Fibroblast of lung (primary cell): ENCODE measurements at regions not wholly inside any gene's neighbourhood (a gene's known extent, or its start where the extent isn't known, plus 50 kb on each side); places are given as distances from the start of the nearest gene placed in this dataset.

Experiments used
- DNase-seq, 2 donors: peaks; one replicate each; pipeline versions ENCODE4 v3.0.0 to v3.0.0-alpha.2; 2010; ENCODE audit warnings: low read depth in 2 of 2
- H2AFZ ChIP-seq: 2 replicates; pipeline ENCODE4 v1.5.1; 2012; ENCODE audit warnings: low read length, control low read depth, inconsistent platforms
- H3K27ac ChIP-seq: 2 replicates; pipeline ENCODE4 v1.5.1; 2011; ENCODE audit warnings: low read length, control low read depth; ENCODE audit not compliant: insufficient read depth
- H3K27me3 ChIP-seq: 2 replicates; pipeline ENCODE4 v1.5.1; 2011; ENCODE audit warnings: mild to moderate bottlenecking, low read length; ENCODE audit not compliant: control insufficient read depth, insufficient read depth
- H3K36me3 ChIP-seq: 2 replicates; pipeline ENCODE4 v1.5.1; 2011; ENCODE audit warnings: low read length; ENCODE audit not compliant: control insufficient read depth, insufficient read depth
- H3K4me1 ChIP-seq: 2 replicates; pipeline ENCODE4 v1.5.1; 2011; ENCODE audit warnings: low read length; ENCODE audit not compliant: control insufficient read depth, insufficient read depth; ENCODE audit errors: extremely low read depth
- H3K4me2 ChIP-seq: 2 replicates; pipeline ENCODE4 v1.5.1; 2011; ENCODE audit warnings: low read length, control low read depth; ENCODE audit not compliant: insufficient read depth; ENCODE audit errors: extremely low read depth
- H3K4me3 ChIP-seq, 4 experiments: fragments of 200-600 bp in 1 of 4; sonication (generic) in 1 of 4; replicated peaks in 1 of 4; 2 replicates each; pipeline ENCODE4 v1.5.1; 2011 to 2016; ENCODE audit warnings: low read length in 4 of 4, low read depth in 3 of 4, mild to moderate bottlenecking in 3 of 4, control low read depth in 2 of 4, inconsistent platforms in 1 of 4, mixed read lengths in 1 of 4; ENCODE audit not compliant: insufficient read depth in 1 of 4; ENCODE audit errors: control extremely low read depth in 1 of 4
- H3K79me2 ChIP-seq: 2 replicates; pipeline ENCODE4 v1.5.1; 2012; ENCODE audit warnings: mild to moderate bottlenecking, low read length, inconsistent platforms; ENCODE audit not compliant: control insufficient read depth, insufficient read depth
- H3K9ac ChIP-seq: 2 replicates; pipeline ENCODE4 v1.5.1; 2011; ENCODE audit warnings: mild to moderate bottlenecking, low read length, control low read depth; ENCODE audit not compliant: insufficient read depth
- H3K9me3 ChIP-seq: 2 replicates; pipeline ENCODE4 v1.5.1; 2012; ENCODE audit warnings: low read depth, low read length; ENCODE audit not compliant: control insufficient read depth, insufficient read depth
- H4K20me1 ChIP-seq: 2 replicates; pipeline ENCODE4 v1.5.1; 2011; ENCODE audit warnings: low read length; ENCODE audit not compliant: control insufficient read depth, insufficient read depth; ENCODE audit errors: extremely low read depth
- CTCF ChIP-seq, 2 donors: IDR thresholded peaks in 1 of 2; conservative IDR thresholded peaks in 1 of 2; 1 replicate in 1 of 2; 2 replicates in 1 of 2; pipeline ENCODE4 v1.5.1; 2011 to 2012; ENCODE audit warnings: low read length in 2 of 2, control low read depth in 1 of 2, inconsistent platforms in 1 of 2, low read depth in 1 of 2, mild to moderate bottlenecking in 1 of 2
- EZH2 ChIP-seq: IDR thresholded peaks from 2 replicates; pipeline ENCODE4 v1.5.1; 2012; ENCODE audit warnings: low read length, control low read depth, mild to moderate bottlenecking; ENCODE audit errors: missing control alignments

DNA sequence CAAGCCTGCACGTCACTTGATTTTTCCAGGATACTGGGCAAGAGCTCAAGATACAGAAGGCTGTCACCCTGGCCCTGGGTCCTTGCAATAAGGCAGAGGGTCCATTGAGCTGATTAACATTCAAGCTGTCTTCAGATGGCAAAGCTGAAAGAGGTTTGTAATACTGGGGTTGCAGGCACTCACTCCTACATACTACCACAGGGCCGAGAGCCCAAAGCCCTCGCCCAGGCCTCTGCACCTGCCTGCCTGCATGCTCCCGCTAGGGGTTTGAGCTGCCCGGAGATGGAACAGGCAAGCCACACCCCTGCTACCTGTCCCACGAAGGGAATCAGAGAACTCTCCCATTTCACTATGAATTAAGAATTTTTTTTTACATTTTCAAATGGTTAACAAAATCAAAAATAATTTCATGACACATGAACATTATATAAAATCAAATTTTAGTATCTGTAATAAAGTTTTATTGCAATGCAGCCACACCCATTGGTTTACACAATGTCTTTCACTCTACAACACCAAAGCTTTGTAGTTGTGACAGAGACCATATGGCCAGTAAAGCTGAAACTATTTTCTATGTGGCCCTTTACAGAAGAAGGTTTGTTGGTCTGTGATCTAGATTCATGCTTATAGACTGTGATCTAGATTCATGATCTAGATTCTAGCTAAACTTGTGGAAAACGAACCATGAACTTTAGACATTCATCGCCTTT, 530.4 kb upstream of the IGFBP7 start:
- Histone ChIP-seq H3K79me2 (no peaks in the 10 kb centered on the region), H4K20me1 (no peaks in the 10 kb centered on the region), H3K4me3 (no peak overlapping the region), H3K27me3 (no peaks in the 10 kb centered on the region), H3K36me3 (no peaks in the 10 kb centered on the region), H3K4me2 (no peak overlapping the region), H3K27ac (no peak overlapping the region), H3K9ac (no peak overlapping the region), H3K9me3 (no peaks in the 10 kb centered on the region), H2AFZ (no peak overlapping the region), H3K4me1 (no peaks in the 10 kb centered on the region)
- no peak for TF ChIP-seq EZH2
- no peak for TF ChIP-seq CTCF (conservative IDR thresholded peaks at IDR 0.05 in 1 of 2, IDR thresholded peaks at IDR 0.05 in 1 of 2; ENCODE audit: low read depth in 1 of 2, low read length in 2 of 2)
- DNase-seq: no peak

DNA sequence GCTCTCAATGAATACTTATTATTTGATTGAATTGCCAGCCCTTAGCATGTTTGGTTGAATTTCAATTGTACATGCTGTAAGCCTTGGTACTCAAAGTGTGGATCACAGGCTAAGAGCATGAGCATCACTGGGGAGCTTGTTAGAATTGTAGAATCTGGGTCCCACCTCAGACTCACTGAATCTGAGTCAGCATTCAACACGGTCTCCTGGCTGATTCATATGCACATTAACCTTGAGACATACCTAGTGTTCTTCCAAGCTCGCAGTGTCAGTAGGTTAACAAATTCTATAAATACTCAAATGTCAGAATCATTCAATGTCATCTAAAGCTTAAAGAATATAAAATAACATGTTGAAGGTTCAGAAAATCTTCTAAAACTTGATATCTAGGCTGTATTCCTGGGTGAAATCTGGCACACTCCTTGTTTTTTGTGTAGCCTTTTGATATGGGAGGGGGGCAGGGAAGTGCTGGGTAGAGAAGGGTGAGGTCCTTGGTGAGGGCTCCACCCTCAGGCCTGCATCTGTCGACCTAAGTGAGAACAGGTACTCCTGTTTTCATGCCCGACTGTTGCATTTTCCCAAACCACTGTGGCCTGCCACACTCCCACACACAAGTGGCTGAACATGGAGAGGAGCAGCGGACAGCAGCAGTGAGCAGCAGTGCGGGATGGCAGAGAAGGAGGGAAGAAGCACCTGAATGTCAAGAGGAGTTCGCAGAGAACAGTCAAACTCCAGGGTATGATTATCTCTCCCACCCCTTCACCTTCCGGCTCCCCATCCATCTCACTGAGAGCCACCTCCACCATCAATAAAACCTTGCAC, 529.6 kb upstream of the IGFBP7 start:
- TF ChIP-seq EZH2 (no peak), CTCF (conservative IDR thresholded peaks at IDR 0.05 in 1 of 2, IDR thresholded peaks at IDR 0.05 in 1 of 2; ENCODE audit: low read depth in 1 of 2, low read length in 2 of 2) (no peak)
- H3K9ac ChIP-seq: no peak overlapping the region
- no peaks in the 10 kb centered on the region for H3K79me2 ChIP-seq
- no peak for DNase-seq
- H3K27me3 ChIP-seq: no peaks in the 10 kb centered on the region
- no peak overlapping the region for H3K4me2 ChIP-seq
- no peaks in the 10 kb centered on the region for H4K20me1 ChIP-seq
- no peak overlapping the region for H2AFZ ChIP-seq
- no peak overlapping the region for H3K4me3 ChIP-seq
- H3K9me3 ChIP-seq: no peaks in the 10 kb centered on the region
- H3K36me3 ChIP-seq: no peaks in the 10 kb centered on the region
- no peaks in the 10 kb centered on the region for H3K4me1 ChIP-seq
- no peak overlapping the region for H3K27ac ChIP-seq

GRCh38 chr4:57635910-57636309, 525.7 kb upstream of the IGFBP7 start:
- no peak for DNase-seq
- Histone ChIP-seq H3K27ac (no peak overlapping the region), H2AFZ (no peak overlapping the region), H3K9ac (no peak overlapping the region), H4K20me1 (no peaks in the 10 kb centered on the region), H3K27me3 (no peaks in the 10 kb centered on the region), H3K4me2 (no peak overlapping the region), H3K9me3 (no peaks in the 10 kb centered on the region), H3K79me2 (no peaks in the 10 kb centered on the region), H3K4me3 (no peak overlapping the region), H3K36me3 (no peaks in the 10 kb centered on the region), H3K4me1 (no peaks in the 10 kb centered on the region)
- TF ChIP-seq EZH2 (no peak), CTCF (conservative IDR thresholded peaks at IDR 0.05 in 1 of 2, IDR thresholded peaks at IDR 0.05 in 1 of 2; ENCODE audit: low read depth in 1 of 2, low read length in 2 of 2) (no peak)
